ENCODE measurements at regions not wholly inside any gene's neighbourhood (a gene's known extent, or its start where the extent isn't known, plus 50 kb on each side); places are given as distances from the start of the nearest gene placed in this dataset.

DNA sequence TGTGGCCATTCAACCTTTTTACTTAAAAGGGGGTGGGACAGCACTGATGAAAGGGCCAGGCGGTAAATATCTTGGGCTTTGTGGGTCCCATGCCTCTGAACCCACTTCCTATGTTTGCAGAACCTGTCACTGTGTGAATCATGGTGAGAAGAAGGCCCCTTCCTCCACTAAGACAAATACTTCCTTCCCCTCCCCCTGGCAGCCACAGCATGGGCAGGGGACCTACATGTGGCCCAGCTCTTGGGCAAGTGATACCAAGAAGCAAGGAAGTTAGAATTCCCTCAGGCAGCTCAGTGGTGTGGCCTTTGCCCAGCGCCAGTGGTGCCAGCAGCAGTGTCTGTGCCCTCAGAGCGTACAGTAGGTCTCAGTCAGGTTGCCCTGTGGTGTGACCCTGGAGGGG is 168.6 kb downstream of the TRIM33 start:
- ATAC-seq, result peak; percentile 7
- Mint-ChIP-seq H3K4me1 (ENCODE audit: low read depth) (peaks cover 79% of the 10 kb centered on the region), H3K9me3 (ENCODE audit: insufficient read depth) (peaks cover 5% of the 10 kb centered on the region)

GRCh38 chr1:114341856-114342255 is 169.1 kb downstream of the TRIM33 start:
- Mint-ChIP-seq H3K9me3 (ENCODE audit: insufficient read depth) (peaks cover 5% of the 10 kb centered on the region), H3K36me3 (ENCODE audit: low read depth) (peaks cover 16% of the 10 kb centered on the region), H3K4me3 (peak overlapping the region; percentile 17), H3K27me3 (ENCODE audit: low read depth) (no peaks in the 10 kb centered on the region), H3K27ac (peak overlapping the region; percentile 81), H3K4me1 (ENCODE audit: low read depth) (peaks cover 75% of the 10 kb centered on the region)
- ChIA-PET CTCF (interaction anchor here (0.7 to 3.8 kb wide), 10 partner anchors 7 to 374 kb away, joined by 3 to 25 read pairs (median 5); partner anchors contain the start of gene NRAS), POLR2A (interaction anchor here (1.4 to 1.5 kb wide), 3 partner anchors 9 to 438 kb away, joined by 3 to 5 read pairs (median 3); partner anchors contain the start of genes SIKE1 and TRIM33)
- ATAC-seq (no peak), DNase-seq (no peak)

More for the DNA sequence above, 168.6 kb downstream of the TRIM33 start:
- CTCF ChIA-PET, result interaction anchor here (0.5 to 3.8 kb wide), 10 partner anchors 8 to 531 kb away, joined by 3 to 25 read pairs (median 4); no protein-coding TSS in a partner anchor
- Mint-ChIP-seq H3K27ac (peak overlapping the region; percentile 81), H3K4me3 (peak overlapping the region; percentile 30), H3K36me3 (ENCODE audit: low read depth) (peaks cover 16% of the 10 kb centered on the region), H3K27me3 (ENCODE audit: low read depth) (no peaks in the 10 kb centered on the region)
- peak; percentile 74 for DNase-seq
- POLR2A ChIA-PET, result interaction anchor here (0.8 to 1.5 kb wide), 7 partner anchors 8 to 438 kb away, joined by 3 to 5 read pairs (median 3); partner anchors contain the start of genes CSDE1, SIKE1 and TRIM33

DNA sequence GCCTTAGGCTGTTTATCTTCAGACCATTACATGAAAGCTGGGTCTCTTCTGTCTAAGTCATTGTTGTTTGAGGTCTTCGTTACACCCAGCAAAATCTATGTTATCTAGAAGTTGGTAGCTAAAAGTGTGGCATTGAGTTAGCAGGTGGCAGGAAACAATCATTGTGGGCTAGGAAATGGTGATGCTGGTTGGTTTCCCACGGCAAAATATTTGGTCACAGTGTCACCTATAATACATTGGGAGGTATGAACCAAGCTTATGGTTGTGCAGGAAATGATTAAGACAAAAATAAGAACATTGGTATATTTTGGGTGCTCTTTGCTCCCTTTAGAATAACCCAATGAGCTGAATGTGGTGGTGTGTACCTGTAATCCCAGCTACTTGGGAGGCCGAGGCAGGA is 169.7 kb downstream of the TRIM33 start:
- peak overlapping the region; percentile 47 for H3K4me3 Mint-ChIP-seq
- no peaks in the 10 kb centered on the region for H3K27me3 Mint-ChIP-seq (ENCODE audit: low read depth)
- CTCF ChIA-PET, result interaction anchor here (0.7 to 3.8 kb wide), 8 partner anchors 10 to 375 kb away, joined by 4 to 25 read pairs (median 4); partner anchors contain the start of gene NRAS

GRCh38 chr1:114340892-114341291 is 170.1 kb downstream of the TRIM33 start:
- Mint-ChIP-seq H3K27ac (peak overlapping the region; percentile 81), H3K4me1 (ENCODE audit: low read depth) (peaks cover 68% of the 10 kb centered on the region), H3K9me3 (ENCODE audit: insufficient read depth) (peaks cover 5% of the 10 kb centered on the region), H3K4me3 (peak overlapping the region; percentile 47), H3K27me3 (ENCODE audit: low read depth) (no peaks in the 10 kb centered on the region), H3K36me3 (ENCODE audit: low read depth) (peaks cover 14% of the 10 kb centered on the region)
- ATAC-seq (peak; percentile 5), DNase-seq (no peak)
- ChIA-PET CTCF (interaction anchor here (0.7 to 3.8 kb wide), 8 partner anchors 10 to 375 kb away, joined by 4 to 25 read pairs (median 4); partner anchors contain the start of gene NRAS), POLR2A (interaction anchor here (0.6 to 1.5 kb wide), 3 partner anchors 170 to 439 kb away, joined by 3 to 5 read pairs (median 3); partner anchors contain the start of genes BCAS2, SIKE1 and TRIM33)

More for the DNA sequence above, 169.7 kb downstream of the TRIM33 start:
- peaks cover 15% of the 10 kb centered on the region for H3K36me3 Mint-ChIP-seq (ENCODE audit: low read depth)
- peak overlapping the region; percentile 81 for H3K27ac Mint-ChIP-seq
- H3K4me1 Mint-ChIP-seq (ENCODE audit: low read depth), result peaks cover 69% of the 10 kb centered on the region
- H3K9me3 Mint-ChIP-seq (ENCODE audit: insufficient read depth), result peaks cover 5% of the 10 kb centered on the region
- peak; percentile 77 for DNase-seq
- POLR2A ChIA-PET, result interaction anchor here (0.6 to 1.5 kb wide), 4 partner anchors 9 to 439 kb away, joined by 3 to 5 read pairs (median 3); partner anchors contain the start of genes BCAS2, SIKE1 and TRIM33
- peak; percentile 72 for ATAC-seq

GRCh38 chr1:114339379-114339778 is 171.6 kb downstream of the TRIM33 start:
- peaks cover 14% of the 10 kb centered on the region for H3K36me3 Mint-ChIP-seq (ENCODE audit: low read depth)
- no peak overlapping the region for H3K4me3 Mint-ChIP-seq
- no peak for ATAC-seq
- H3K9me3 Mint-ChIP-seq (ENCODE audit: insufficient read depth), result peaks cover 5% of the 10 kb centered on the region
- CTCF ChIA-PET, result interaction anchor here (1.2 to 3.9 kb wide), 3 partner anchors 10 to 333 kb away, joined by 3 to 19 read pairs (median 6); no protein-coding TSS in a partner anchor
- no peak overlapping the region for H3K27ac Mint-ChIP-seq
- DNase-seq, result no peak
- H3K4me1 Mint-ChIP-seq (ENCODE audit: low read depth), result peaks cover 66% of the 10 kb centered on the region
- POLR2A ChIA-PET, result no interaction called here
- no peaks in the 10 kb centered on the region for H3K27me3 Mint-ChIP-seq (ENCODE audit: low read depth)

DNA sequence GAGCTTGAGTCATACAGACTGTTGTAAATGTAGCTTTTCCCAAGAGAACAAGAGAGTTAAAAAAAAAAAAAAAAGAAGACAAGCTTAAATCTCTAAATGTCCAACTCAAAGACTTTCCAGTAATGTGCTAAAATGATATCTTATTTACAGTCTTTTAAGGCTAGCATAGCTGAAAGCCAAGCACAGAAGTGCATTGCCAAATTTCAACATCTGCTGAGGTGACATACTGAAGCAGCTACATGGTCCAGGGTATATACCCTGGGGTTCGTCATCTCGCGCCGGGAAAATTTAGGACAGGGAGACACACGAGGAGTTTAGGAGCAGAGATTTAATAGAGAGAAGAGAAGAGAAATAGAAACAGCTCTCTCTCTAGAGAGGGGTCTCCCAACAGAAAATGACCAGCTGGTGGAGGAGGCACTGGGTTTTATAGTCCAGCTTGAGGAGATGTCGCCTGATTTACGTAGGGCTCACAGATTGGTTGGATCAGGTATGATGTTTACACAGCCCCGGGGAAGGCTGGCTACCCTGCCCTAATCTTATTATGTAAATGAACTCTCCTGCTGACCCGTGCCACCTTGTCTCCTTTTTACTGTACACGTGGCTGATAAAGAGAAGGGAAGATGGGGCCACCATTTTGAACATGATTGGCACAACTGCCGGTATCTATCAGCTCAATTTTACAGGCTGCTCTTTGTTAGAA is 172.7 kb downstream of the TRIM33 start:
- ATAC-seq (no peak), DNase-seq (no peak)
- Mint-ChIP-seq H3K27ac (no peak overlapping the region), H3K36me3 (ENCODE audit: low read depth) (peaks cover 14% of the 10 kb centered on the region), H3K9me3 (ENCODE audit: insufficient read depth) (peaks cover 5% of the 10 kb centered on the region), H3K27me3 (ENCODE audit: low read depth) (no peaks in the 10 kb centered on the region), H3K4me1 (ENCODE audit: low read depth) (peaks cover 73% of the 10 kb centered on the region), H3K4me3 (no peak overlapping the region)
- ChIA-PET POLR2A (no interaction called here), CTCF (interaction anchor here (1.2 to 3.9 kb wide), 4 partner anchors 9 to 334 kb away, joined by 3 to 19 read pairs (median 6); no protein-coding TSS in a partner anchor)

DNA sequence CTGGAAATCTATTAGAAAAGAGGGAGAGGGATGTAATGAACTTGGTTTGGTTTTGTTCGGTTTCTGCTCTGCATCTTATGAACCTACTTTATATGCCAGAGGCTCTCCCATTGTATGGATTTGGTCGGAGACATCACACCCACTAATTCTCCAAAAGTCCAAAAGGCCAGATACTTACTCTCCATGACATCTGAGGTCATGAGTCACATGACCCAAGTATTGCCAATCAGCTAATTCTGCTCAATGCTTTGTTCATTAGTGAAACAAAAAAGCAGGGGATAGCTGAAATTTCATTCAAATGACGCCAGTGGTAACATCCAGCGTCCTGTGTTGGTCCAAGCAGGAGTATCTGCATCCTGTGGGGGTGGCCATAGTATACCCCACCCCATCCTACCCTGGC is 173.6 kb downstream of the TRIM33 start:
- peaks cover 73% of the 10 kb centered on the region for H3K4me1 Mint-ChIP-seq (ENCODE audit: low read depth)

DNA sequence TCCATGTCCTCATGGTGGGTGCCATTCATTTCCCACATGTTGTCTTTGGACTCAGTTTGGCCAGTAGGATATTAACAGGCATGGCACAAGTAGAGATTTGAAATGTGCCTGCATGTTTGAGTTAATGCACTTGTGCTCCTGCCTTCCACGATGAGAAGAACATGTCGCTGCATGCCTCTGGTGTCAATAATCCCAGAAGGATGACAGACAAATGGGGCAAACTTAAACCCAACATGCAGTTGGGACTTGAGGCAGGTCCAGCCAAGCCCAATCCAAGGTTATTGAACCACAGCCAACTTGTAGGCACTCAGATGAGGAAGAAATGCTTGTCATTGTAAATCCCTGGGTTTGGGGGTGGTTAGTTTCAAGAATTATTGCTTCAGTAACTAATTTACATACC is 174.6 kb downstream of the TRIM33 start:
- POLR2A ChIA-PET, result no interaction called here
- H3K36me3 Mint-ChIP-seq (ENCODE audit: low read depth), result peaks cover 14% of the 10 kb centered on the region

More for the DNA sequence above, 173.6 kb downstream of the TRIM33 start:
- Mint-ChIP-seq H3K27ac (no peak overlapping the region), H3K9me3 (ENCODE audit: insufficient read depth) (peaks cover 5% of the 10 kb centered on the region), H3K4me3 (no peak overlapping the region), H3K27me3 (ENCODE audit: low read depth) (no peaks in the 10 kb centered on the region), H3K36me3 (ENCODE audit: low read depth) (peaks cover 14% of the 10 kb centered on the region)
- ATAC-seq, result no peak
- ChIA-PET POLR2A (no interaction called here), CTCF (interaction anchor here (1.4 to 3.9 kb wide), 2 partner anchors 10 to 55 kb away, joined by 5 to 19 read pairs; no protein-coding TSS in a partner anchor)
- DNase-seq, result no peak

GRCh38 chr1:114335273-114335672 is 175.7 kb downstream of the TRIM33 start:
- Mint-ChIP-seq H3K27me3 (ENCODE audit: low read depth) (no peaks in the 10 kb centered on the region), H3K36me3 (ENCODE audit: low read depth) (peaks cover 6% of the 10 kb centered on the region), H3K4me3 (peak overlapping the region; percentile 22), H3K4me1 (ENCODE audit: low read depth) (peaks cover 73% of the 10 kb centered on the region), H3K27ac (peak overlapping the region; percentile 83), H3K9me3 (ENCODE audit: insufficient read depth) (peaks cover 4% of the 10 kb centered on the region)
- ChIA-PET POLR2A (interaction anchor here (1.1 kb wide), 1 partner anchor 8 kb away, joined by 4 read pairs; no protein-coding TSS in a partner anchor), CTCF (interaction anchor here (1.0 to 4.6 kb wide), 5 partner anchors 8 to 53 kb away, joined by 3 to 45 read pairs (median 6); no protein-coding TSS in a partner anchor)
- DNase-seq (peak; percentile 12), ATAC-seq (no peak)

More for the DNA sequence above, 174.6 kb downstream of the TRIM33 start:
- no peak for ATAC-seq
- Mint-ChIP-seq H3K4me3 (no peak overlapping the region), H3K27ac (no peak overlapping the region), H3K9me3 (ENCODE audit: insufficient read depth) (peaks cover 5% of the 10 kb centered on the region), H3K4me1 (ENCODE audit: low read depth) (peaks cover 73% of the 10 kb centered on the region), H3K27me3 (ENCODE audit: low read depth) (no peaks in the 10 kb centered on the region)
- DNase-seq, result no peak
- CTCF ChIA-PET, result interaction anchor here (3.9 kb wide), 1 partner anchor 54 kb away, joined by 19 read pairs; no protein-coding TSS in a partner anchor

GRCh38 chr1:114334297-114334696 is 176.7 kb downstream of the TRIM33 start:
- POLR2A ChIA-PET, result interaction anchor here (1.1 kb wide), 1 partner anchor 9 kb away, joined by 4 read pairs; no protein-coding TSS in a partner anchor
- peak overlapping the region; percentile 42 for H3K4me3 Mint-ChIP-seq
- DNase-seq (peak; percentile 22), ATAC-seq (peak; percentile 76)
- H3K27ac Mint-ChIP-seq, result peak overlapping the region; percentile 83
- H3K27me3 Mint-ChIP-seq (ENCODE audit: low read depth), result no peaks in the 10 kb centered on the region
- H3K9me3 Mint-ChIP-seq (ENCODE audit: insufficient read depth), result no peaks in the 10 kb centered on the region
- CTCF ChIA-PET, result interaction anchor here (0.8 to 4.6 kb wide), 7 partner anchors 9 to 356 kb away, joined by 3 to 45 read pairs (median 6); partner anchors contain the start of gene OLFML3
- H3K36me3 Mint-ChIP-seq (ENCODE audit: low read depth), result peaks cover 3% of the 10 kb centered on the region
- peaks cover 73% of the 10 kb centered on the region for H3K4me1 Mint-ChIP-seq (ENCODE audit: low read depth)

GRCh38 chr1:114333690-114334089 is 177.3 kb downstream of the TRIM33 start:
- POLR2A ChIA-PET, result no interaction called here
- no peaks in the 10 kb centered on the region for H3K27me3 Mint-ChIP-seq (ENCODE audit: low read depth)

More at GRCh38 chr1:114333690-114334089, 177.3 kb downstream of the TRIM33 start:
- peak; percentile 10 for DNase-seq
- Mint-ChIP-seq H3K4me1 (ENCODE audit: low read depth) (peaks cover 73% of the 10 kb centered on the region), H3K4me3 (peak overlapping the region; percentile 24), H3K36me3 (ENCODE audit: low read depth) (no peaks in the 10 kb centered on the region), H3K9me3 (ENCODE audit: insufficient read depth) (no peaks in the 10 kb centered on the region), H3K27ac (peak overlapping the region; percentile 79)
- CTCF ChIA-PET, result interaction anchor here (0.8 to 4.6 kb wide), 5 partner anchors 9 to 355 kb away, joined by 3 to 45 read pairs (median 9); partner anchors contain the start of gene OLFML3
- ATAC-seq, result no peak

All from activated CD8-positive, alpha-beta T cell treated with anti-CD3 and anti-CD28 coated beads, Interleukin-2, amount 10 ng/mL, durations not matched to agents 7 days and 5 days (primary cell).